ENCODE measurements at regions not wholly inside any gene's neighbourhood (a gene's known extent, or its start where the extent isn't known, plus 50 kb on each side); places are given as distances from the start of the nearest gene placed in this dataset.
"Not testable (repeated sequence)": the region's sequence is repeated elsewhere in the genome, so short reads cannot be mapped to it uniquely, and the experiment has no call there.

DNA sequence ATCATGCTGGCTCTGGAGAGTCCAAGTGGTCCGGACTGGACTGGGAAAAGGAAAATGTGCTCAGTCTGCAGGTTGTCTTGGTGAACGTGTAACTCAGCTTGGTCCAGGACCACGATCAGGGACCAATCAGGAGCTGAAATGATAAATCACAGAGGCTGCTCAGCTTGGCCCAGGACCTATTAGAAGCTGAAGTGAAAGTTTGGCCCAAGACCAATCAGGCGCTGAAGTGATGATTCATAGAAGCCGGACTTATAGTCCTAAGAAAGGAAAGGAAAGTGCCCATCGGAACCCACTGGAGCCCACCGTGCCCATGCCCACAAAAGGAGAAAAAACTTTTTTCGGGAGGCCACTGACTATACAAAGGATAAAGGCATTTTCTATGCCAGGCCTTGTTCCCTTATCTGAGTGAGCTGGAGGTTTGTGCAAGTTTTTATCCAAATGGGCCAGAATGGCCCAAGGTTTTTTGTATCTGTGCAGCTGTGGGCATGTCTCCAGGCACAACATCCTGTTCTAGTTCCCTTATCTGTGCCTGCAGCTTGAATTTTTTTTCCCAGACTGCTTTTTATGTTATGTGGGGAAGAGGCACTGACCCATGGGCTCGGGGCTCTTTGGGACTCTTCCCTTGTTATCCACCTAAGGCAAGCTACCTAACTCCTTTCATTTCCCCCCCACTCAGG lies 194.4 kb downstream of the FAM133A start:
- no peak overlapping the region for H3K27ac ChIP-seq
- no peak overlapping the region for H3K4me2 ChIP-seq
- H4K20me1 ChIP-seq (ENCODE audit: insufficient read depth) = no peaks in the 10 kb centered on the region
- H3K36me3 ChIP-seq (ENCODE audit: insufficient read depth) = no peaks in the 10 kb centered on the region
- no peak for TF ChIP-seq CTCF (conservative IDR thresholded peaks at IDR 0.05; ENCODE audit: low read depth, low read length)
- H2AFZ ChIP-seq (ENCODE audit: low read depth) = no peak overlapping the region
- no peak overlapping the region for H3K9ac ChIP-seq
- H3K4me3 ChIP-seq (IDR thresholded peaks at IDR 0.05; ENCODE audit: insufficient read depth, low read depth, low read length) = no peak overlapping the region
- H3K4me1 ChIP-seq (ENCODE audit: low read depth, poor library complexity, severe bottlenecking) = no peaks in the 10 kb centered on the region
- H3K79me2 ChIP-seq (ENCODE audit: insufficient read depth, low read depth) = no peaks in the 10 kb centered on the region
- H3K27me3 ChIP-seq (ENCODE audit: insufficient read depth, low read depth) = no peaks in the 10 kb centered on the region

DNA sequence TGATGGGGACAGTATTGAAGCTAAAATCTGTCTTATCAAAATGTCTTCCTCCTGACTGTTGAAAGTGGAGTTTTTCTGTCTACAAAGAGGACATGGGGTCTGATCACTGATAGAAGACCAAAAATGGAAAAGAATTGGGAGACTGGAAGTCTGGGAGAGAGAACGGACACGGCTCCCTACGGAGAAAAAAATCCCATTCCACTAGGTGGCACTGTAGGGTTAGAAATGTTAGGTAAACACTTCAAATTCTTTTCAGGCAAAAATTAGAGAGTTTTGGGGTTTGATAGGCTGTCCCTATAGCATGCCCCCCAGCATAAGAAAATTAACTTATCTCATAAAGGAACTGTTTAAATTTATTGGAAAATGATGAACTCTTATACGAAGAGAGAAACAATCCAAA lies 200.5 kb downstream of the FAM133A start:
- H3K4me3 ChIP-seq (IDR thresholded peaks at IDR 0.05; ENCODE audit: insufficient read depth, low read depth, low read length) = no peak overlapping the region
- no peaks in the 10 kb centered on the region for H3K4me1 ChIP-seq (ENCODE audit: low read depth, poor library complexity, severe bottlenecking)
- TF ChIP-seq CTCF (conservative IDR thresholded peaks at IDR 0.05; ENCODE audit: low read depth, low read length) = peak; percentile 67
- no peaks in the 10 kb centered on the region for H3K27me3 ChIP-seq (ENCODE audit: insufficient read depth, low read depth)
- no peak overlapping the region for H3K9ac ChIP-seq
- H3K4me2 ChIP-seq = no peak overlapping the region
- H3K27ac ChIP-seq = no peak overlapping the region
- H4K20me1 ChIP-seq (ENCODE audit: insufficient read depth) = no peaks in the 10 kb centered on the region
- H3K36me3 ChIP-seq (ENCODE audit: insufficient read depth) = no peaks in the 10 kb centered on the region
- H2AFZ ChIP-seq (ENCODE audit: low read depth) = no peak overlapping the region
- H3K79me2 ChIP-seq (ENCODE audit: insufficient read depth, low read depth) = no peaks in the 10 kb centered on the region

- Histone ChIP-seq H3K9ac (no peak overlapping the region), H3K36me3 (ENCODE audit: insufficient read depth) (no peaks in the 10 kb centered on the region), H3K4me3 (IDR thresholded peaks at IDR 0.05; ENCODE audit: insufficient read depth, low read depth, low read length) (no peak overlapping the region), H3K4me2 (no peak overlapping the region), H3K79me2 (ENCODE audit: insufficient read depth, low read depth) (no peaks in the 10 kb centered on the region), H3K27ac (no peak overlapping the region), H2AFZ (ENCODE audit: low read depth) (no peak overlapping the region), H3K4me1 (ENCODE audit: low read depth, poor library complexity, severe bottlenecking) (no peaks in the 10 kb centered on the region), H4K20me1 (ENCODE audit: insufficient read depth) (no peaks in the 10 kb centered on the region), H3K27me3 (ENCODE audit: insufficient read depth, low read depth) (no peaks in the 10 kb centered on the region)
- no peak for TF ChIP-seq CTCF (conservative IDR thresholded peaks at IDR 0.05; ENCODE audit: low read depth, low read length)
These were observed 201.7 kb downstream of the FAM133A start for GRCh38 chrX:93875621-93876282.

GRCh38 chrX:93921041-93921440 lies 247.0 kb downstream of the FAM133A start:
- H3K27ac ChIP-seq; H3K79me2 ChIP-seq (ENCODE audit: insufficient read depth, low read depth); H3K4me1 ChIP-seq (ENCODE audit: low read depth, poor library complexity, severe bottlenecking); H3K9ac ChIP-seq; H3K36me3 ChIP-seq (ENCODE audit: insufficient read depth); H3K27me3 ChIP-seq (ENCODE audit: insufficient read depth, low read depth); H2AFZ ChIP-seq (ENCODE audit: low read depth); H4K20me1 ChIP-seq (ENCODE audit: insufficient read depth); H3K4me2 ChIP-seq; H3K4me3 ChIP-seq (IDR thresholded peaks at IDR 0.05; ENCODE audit: insufficient read depth, low read depth, low read length): not testable (repeated sequence)

All from KMS-11 (cell line).